ENCODE measurements at regions not wholly inside any gene's neighbourhood (a gene's known extent, or its start where the extent isn't known, plus 50 kb on each side); places are given as distances from the start of the nearest gene placed in this dataset.

DNA sequence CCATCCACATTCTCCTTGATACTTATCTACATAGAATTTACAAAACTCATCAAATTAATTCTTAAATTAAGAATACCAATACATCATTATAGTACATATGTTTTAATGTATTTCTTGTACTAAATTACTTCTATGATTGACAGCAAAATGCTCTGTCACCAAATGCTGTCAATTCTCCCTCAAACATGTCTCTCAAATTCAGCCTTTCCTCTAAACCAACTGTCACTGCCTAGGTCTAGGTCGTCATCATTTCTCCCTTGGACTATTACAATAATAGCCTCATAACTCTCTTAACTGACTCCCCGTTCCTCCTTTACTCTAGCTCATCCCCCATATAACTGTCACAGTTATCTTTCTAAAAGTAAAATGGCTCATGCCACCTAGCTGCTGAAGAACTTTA is 279.7 kb upstream of the FSTL5 start:
- no peak for TF ChIP-seq EZH2 (IDR thresholded peaks at IDR 0.05; ENCODE audit: borderline replicate concordance, low read length)
- TF ChIP-seq, protein P1, sequence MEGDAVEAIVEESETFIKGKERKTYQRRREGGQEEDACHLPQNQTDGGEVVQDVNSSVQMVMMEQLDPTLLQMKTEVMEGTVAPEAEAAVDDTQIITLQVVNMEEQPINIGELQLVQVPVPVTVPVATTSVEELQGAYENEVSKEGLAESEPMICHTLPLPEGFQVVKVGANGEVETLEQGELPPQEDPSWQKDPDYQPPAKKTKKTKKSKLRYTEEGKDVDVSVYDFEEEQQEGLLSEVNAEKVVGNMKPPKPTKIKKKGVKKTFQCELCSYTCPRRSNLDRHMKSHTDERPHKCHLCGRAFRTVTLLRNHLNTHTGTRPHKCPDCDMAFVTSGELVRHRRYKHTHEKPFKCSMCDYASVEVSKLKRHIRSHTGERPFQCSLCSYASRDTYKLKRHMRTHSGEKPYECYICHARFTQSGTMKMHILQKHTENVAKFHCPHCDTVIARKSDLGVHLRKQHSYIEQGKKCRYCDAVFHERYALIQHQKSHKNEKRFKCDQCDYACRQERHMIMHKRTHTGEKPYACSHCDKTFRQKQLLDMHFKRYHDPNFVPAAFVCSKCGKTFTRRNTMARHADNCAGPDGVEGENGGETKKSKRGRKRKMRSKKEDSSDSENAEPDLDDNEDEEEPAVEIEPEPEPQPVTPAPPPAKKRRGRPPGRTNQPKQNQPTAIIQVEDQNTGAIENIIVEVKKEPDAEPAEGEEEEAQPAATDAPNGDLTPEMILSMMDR (conservative IDR thresholded peaks at IDR 0.05 in 1 of 2, IDR thresholded peaks at IDR 0.05 in 1 of 2; ENCODE audit: extremely low read depth in 1 of 2, insufficient read depth in 1 of 2, low read depth in 1 of 2, low read length in 2 of 2): no peak
